IMR-90 (cell line): ENCODE measurements at regions not wholly inside any gene's neighbourhood (a gene's known extent, or its start where the extent isn't known, plus 50 kb on each side); places are given as distances from the start of the nearest gene placed in this dataset.

Experiments used
- ATAC-seq: fragments of 200-7000 bp; cut with Tn5 transposase; 2 replicates; pipeline ENCODE4 v1.9.1; 2020; ENCODE audit warnings: low read depth, mild to moderate bottlenecking, moderate library complexity
- BruUV-seq: library from RNA; stranded (reverse); fragments of 400-500 nt; replicated peaks from 2 replicates; lab custom pipeline; 2021; lab: Mats Ljungman, UMichigan
- CTCF ChIA-PET: fragments of 300-600 bp; formaldehyde crosslinking; extraction: SDS; loops from one replicate; lab custom pipeline; 2021; ENCODE audit warnings: antibody characterized with exemption; lab: Yijun Ruan, JAX
- POLR2A ChIA-PET: fragments of 300-600 bp; sonication (Branson Sonifier 250); formaldehyde crosslinking; loops from one replicate; lab custom pipeline; 2022; ENCODE audit warnings: antibody characterized with exemption; ENCODE audit not compliant: unreplicated experiment; lab: Charles Lee
- DNase-seq: peaks from one replicate; pipeline ENCODE4 v3.0.0; 2013
- H2AFZ ChIP-seq: replicated peaks from 2 replicates; pipeline ENCODE3; 2013; ENCODE audit warnings: low read length, mild to moderate bottlenecking; ENCODE audit not compliant: poor library complexity
- H2AK5ac ChIP-seq: 2 replicates; pipeline ENCODE4 v1.6.1; 2013; ENCODE audit warnings: low read depth, low read length, inconsistent platforms
- H2AK9ac ChIP-seq: replicated peaks from 2 replicates; pipeline ENCODE3; 2013; ENCODE audit warnings: mild to moderate bottlenecking, low read depth, low read length, moderate library complexity; ENCODE audit not compliant: poor library complexity
- H2BK120ac ChIP-seq: 2 replicates; pipeline ENCODE4 v1.6.1; 2013; ENCODE audit warnings: low read depth, low read length, inconsistent platforms
- H2BK15ac ChIP-seq: 3 replicates; pipeline ENCODE4 v1.6.1; 2013; ENCODE audit warnings: low read depth, low read length, inconsistent platforms
- H2BK20ac ChIP-seq: 2 replicates; pipeline ENCODE4 v1.6.1; 2013; ENCODE audit warnings: low read depth, mild to moderate bottlenecking, inconsistent platforms, low read length, moderate library complexity
- H2BK5ac ChIP-seq: 2 replicates; pipeline ENCODE4 v1.6.1; 2013; ENCODE audit warnings: mild to moderate bottlenecking, low read depth, low read length, inconsistent platforms; ENCODE audit not compliant: poor library complexity, severe bottlenecking
- H3K14ac ChIP-seq: replicated peaks from 2 replicates; pipeline ENCODE4 v1.6.1; 2013; ENCODE audit warnings: low read depth, low read length, inconsistent platforms
- H3K18ac ChIP-seq: 2 replicates; pipeline ENCODE4 v1.6.1; 2013; ENCODE audit warnings: low read depth, low read length, control low read depth
- H3K23ac ChIP-seq: 2 replicates; pipeline ENCODE4 v1.6.1; 2013; ENCODE audit warnings: low read depth, low read length, inconsistent platforms
- H3K27ac ChIP-seq: 2 replicates; pipeline ENCODE4 v1.5.1; 2013; ENCODE audit warnings: mild to moderate bottlenecking, control low read depth, low read length; ENCODE audit not compliant: insufficient read depth
- H3K27me3 ChIP-seq: 2 replicates; pipeline ENCODE4 v1.6.1; 2013; ENCODE audit warnings: low read length; ENCODE audit not compliant: control insufficient read depth, insufficient read depth
- H3K36me3 ChIP-seq: 2 replicates; pipeline ENCODE4 v1.6.1; 2013; ENCODE audit warnings: low read length, mixed read lengths; ENCODE audit not compliant: control insufficient read depth, insufficient read depth
- H3K4ac ChIP-seq: 2 replicates; pipeline ENCODE4 v1.6.1; 2013; ENCODE audit warnings: low read depth, low read length, inconsistent platforms
- H3K4me1 ChIP-seq: 2 replicates; pipeline ENCODE4 v1.6.1; 2013; ENCODE audit warnings: low read length, mixed read lengths; ENCODE audit not compliant: control insufficient read depth, insufficient read depth
- H3K4me2 ChIP-seq: 2 replicates; pipeline ENCODE4 v1.6.1; 2013; ENCODE audit warnings: low read depth, mild to moderate bottlenecking, control low read depth, low read length, moderate library complexity
- H3K4me3 ChIP-seq: 2 replicates; pipeline ENCODE4 v1.5.1; 2013; ENCODE audit warnings: low read depth, mild to moderate bottlenecking, control low read depth, low read length, moderate library complexity; ENCODE audit not compliant: insufficient read depth
- H3K56ac ChIP-seq: 2 replicates; pipeline ENCODE4 v1.6.1; 2013; ENCODE audit warnings: low read length, inconsistent platforms; ENCODE audit not compliant: insufficient read depth; ENCODE audit errors: extremely low read depth
- H3K79me1 ChIP-seq, 2 experiments: 2 replicates each; pipeline ENCODE4 v1.6.1; 2013; ENCODE audit warnings: low read length in 2 of 2, inconsistent platforms in 1 of 2, low read depth in 1 of 2
- H3K9ac ChIP-seq: 2 replicates; pipeline ENCODE4 v1.6.1; 2013; ENCODE audit warnings: low read depth, low read length, control low read depth
- H3K9me1 ChIP-seq: 2 replicates; pipeline ENCODE4 v1.6.1; 2013; ENCODE audit warnings: low read length, inconsistent platforms; ENCODE audit not compliant: insufficient read depth
- H3K9me3 ChIP-seq: 2 replicates; pipeline ENCODE4 v1.6.1; 2013; ENCODE audit warnings: low read length; ENCODE audit not compliant: control insufficient read depth, insufficient read depth
- H4K20me1 ChIP-seq: 2 replicates; pipeline ENCODE4 v1.6.1; 2013; ENCODE audit warnings: low read length, inconsistent platforms; ENCODE audit not compliant: insufficient read depth
- H4K5ac ChIP-seq: 2 replicates; pipeline ENCODE4 v1.6.1; 2013; ENCODE audit warnings: mild to moderate bottlenecking, low read depth, low read length, control low read depth
- H4K8ac ChIP-seq, 2 experiments: 2 replicates each; pipeline ENCODE4 v1.6.1; 2013; ENCODE audit warnings: low read depth in 2 of 2, low read length in 2 of 2, control low read depth in 1 of 2, inconsistent platforms in 1 of 2
- H4K91ac ChIP-seq: 2 replicates; pipeline ENCODE4 v1.6.1; 2013; ENCODE audit warnings: low read depth, low read length, inconsistent platforms; ENCODE audit not compliant: insufficient read depth
- CEBPB ChIP-seq: IDR thresholded peaks from 2 replicates; pipeline ENCODE4 v1.6.1; 2012; ENCODE audit warnings: low read depth, low read length, improper control_type of control experiment
- FOS ChIP-seq: fragments of 150-350 bp; IDR thresholded peaks from 2 replicates; pipeline ENCODE4 v1.6.1; 2016; ENCODE audit warnings: low read depth, low read length
- MAFK ChIP-seq: IDR thresholded peaks from 2 replicates; pipeline ENCODE4 v1.6.1; 2012; ENCODE audit warnings: low read depth, low read length, improper control_type of control experiment
- MXI1 ChIP-seq: IDR thresholded peaks from 2 replicates; pipeline ENCODE4 v1.6.1; 2012; ENCODE audit warnings: low read depth, mild to moderate bottlenecking, low read length, moderate library complexity, borderline replicate concordance
- NFE2L2 ChIP-seq: fragments of 150-350 bp; IDR thresholded peaks from 2 replicates; pipeline ENCODE4 v1.6.1; 2016; ENCODE audit warnings: low read depth, mild to moderate bottlenecking, low read length
- RCOR1 ChIP-seq: IDR thresholded peaks from 2 replicates; pipeline ENCODE4 v1.6.1; 2012; ENCODE audit warnings: mild to moderate bottlenecking, low read length, improper control_type of control experiment; ENCODE audit not compliant: insufficient replicate concordance
- WGBS, 2 experiments: methylation state at CpG; one replicate each; pipeline versions ENCODE4 v1.1.5 to v1.1.7; 2013; ENCODE audit warnings: missing lambda C conversion rate in 2 of 2; ENCODE audit not compliant: insufficient read length in 1 of 2; ENCODE audit errors: extremely low coverage in 2 of 2; 5-methylcytosine and 5-hydroxymethylcytosine counted together
- dilution Hi-C: fragments of 300-500 bp; cut with HindIII; formaldehyde crosslinking; loops from one replicate; pipeline ENCODE4 v1.14.3; 2018; ENCODE audit warnings: low sequenced_read_pairs; ENCODE audit not compliant: unreplicated experiment
- in situ Hi-C: fragments of 300-500 bp; cut with MboI; formaldehyde crosslinking; loops from 3 replicates; pipeline ENCODE4 v1.14.3; 2019; ENCODE audit warnings: low sequenced_read_pairs, inconsistent platforms, mixed read lengths
- intact Hi-C: fragments of 100-400 bp; cut with micrococcal nuclease; formaldehyde crosslinking; loops from 2 replicates; pipeline ENCODE4 v1.10.0; 2022

DNA sequence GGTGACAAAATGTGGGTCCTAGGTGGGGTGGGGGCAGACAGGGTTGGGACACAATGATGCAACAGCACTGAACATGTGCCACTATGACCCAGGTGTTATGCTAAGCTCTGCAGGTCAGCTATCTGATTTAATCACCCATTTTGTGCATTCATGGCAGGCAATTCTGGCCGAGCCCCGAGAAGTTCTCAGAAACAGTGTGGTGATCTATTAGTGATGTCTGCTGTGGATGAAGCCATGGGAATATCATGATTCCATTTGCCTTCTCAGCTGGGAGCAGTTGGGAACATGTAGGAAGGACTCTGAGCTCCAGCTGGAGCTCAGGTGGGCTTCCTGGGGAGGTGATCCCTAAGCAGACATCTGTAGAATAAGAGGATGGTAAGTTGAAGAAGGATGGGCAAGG is 194.0 kb upstream of the POU3F1 start:
- no peaks in the 10 kb centered on the region; the same call in 1 of the 2 replicates for H3K27me3 ChIP-seq
- no peak overlapping the region for H3K9ac ChIP-seq
- H4K8ac ChIP-seq = no peak overlapping the region
- CTCF ChIA-PET = no interaction called here
- H3K23ac ChIP-seq = no peak overlapping the region
- no peak overlapping the region for H3K4me2 ChIP-seq
- no peak overlapping the region for H2BK5ac ChIP-seq
- dilution Hi-C loops (no loop called here), in situ Hi-C loops (no loop called here), intact Hi-C loops (no loop called here)
- no peak overlapping the region for H2AK9ac ChIP-seq
- H3K14ac ChIP-seq = no peak overlapping the region
- H3K27ac ChIP-seq = no peak overlapping the region
- no peaks in the 10 kb centered on the region for H3K9me1 ChIP-seq
- no peak overlapping the region for H2BK120ac ChIP-seq
- H3K36me3 ChIP-seq = no peaks in the 10 kb centered on the region
- POLR2A ChIA-PET = no interaction called here
- H3K4me1 ChIP-seq = no peaks in the 10 kb centered on the region
- no peak for TF ChIP-seq NFE2L2
- TF ChIP-seq RCOR1 = no peak
- TF ChIP-seq FOS = no peak
- no peak for TF ChIP-seq MAFK
- TF ChIP-seq MXI1 = no peak
- no peak for TF ChIP-seq CEBPB
- H3K4ac ChIP-seq = no peak overlapping the region
- H3K79me1 ChIP-seq = no peaks in the 10 kb centered on the region
- no peak for DNase-seq
- no peak overlapping the region for H4K91ac ChIP-seq
- H2BK20ac ChIP-seq = no peak overlapping the region
- H4K20me1 ChIP-seq = no peaks in the 10 kb centered on the region
- no peak overlapping the region for H2AFZ ChIP-seq
- H3K9me3 ChIP-seq = no peaks in the 10 kb centered on the region
- no peak overlapping the region for H3K4me3 ChIP-seq
- H2BK15ac ChIP-seq = no peak overlapping the region
- H4K5ac ChIP-seq = no peak overlapping the region
- ATAC-seq = no peak
- no TSS peak for BruUV-seq
- H2AK5ac ChIP-seq = no peak overlapping the region
- no CpG with 5 or more reads among the region's 2 CpGs for WGBS, 2 experiments
- H3K56ac ChIP-seq = no peak overlapping the region
- H3K18ac ChIP-seq = no peak overlapping the region
